HG02981 (cell line): ENCODE measurements at regions not wholly inside any gene's neighbourhood (a gene's known extent, or its start where the extent isn't known, plus 50 kb on each side); places are given as distances from the start of the nearest gene placed in this dataset.
A peak's percentile ranks its signal among the peaks of the same experiment; 100 is the strongest.
"Not testable (repeated sequence)": the region's sequence is repeated elsewhere in the genome, so short reads cannot be mapped to it uniquely, and the experiment has no call there.

Experiments
- ATAC-seq: cut with Tn5 transposase; IDR thresholded peaks from one replicate; pipeline ENCODE4 v1.9.1; 2021; ENCODE audit warnings: mild to moderate bottlenecking, moderate library complexity; ENCODE audit not compliant: unreplicated experiment

GRCh38 chr5:36462295-36463021, 143.9 kb upstream of the SLC1A3 start:
- ATAC-seq, result no peak

- not testable (repeated sequence) for ATAC-seq
Measured at GRCh38 chr5:36475942-36476341, 130.5 kb upstream of the SLC1A3 start.

- ATAC-seq, result no peak
Measured at GRCh38 chr5:36478646-36479317, 127.6 kb upstream of the SLC1A3 start.

GRCh38 chr5:36481454-36482120, 124.8 kb upstream of the SLC1A3 start:
- ATAC-seq, result no peak

GRCh38 chr5:36482812-36483211, 123.6 kb upstream of the SLC1A3 start:
- no peak for ATAC-seq

- no peak for ATAC-seq
Measured at GRCh38 chr5:36489505-36489904, 116.9 kb upstream of the SLC1A3 start.

- no peak for ATAC-seq
Measured at GRCh38 chr5:36491856-36492255, 114.5 kb upstream of the SLC1A3 start.

- no peak for ATAC-seq
Measured at GRCh38 chr5:36492984-36493654, 113.3 kb upstream of the SLC1A3 start.

GRCh38 chr5:36494028-36494427, 112.4 kb upstream of the SLC1A3 start:
- no peak for ATAC-seq

GRCh38 chr5:36494841-36495601, 111.4 kb upstream of the SLC1A3 start:
- ATAC-seq, result no peak

- no peak for ATAC-seq
Measured at GRCh38 chr5:36495611-36496010, 110.8 kb upstream of the SLC1A3 start.

- ATAC-seq, result no peak
Measured at GRCh38 chr5:36496471-36496870, 109.9 kb upstream of the SLC1A3 start.

GRCh38 chr5:36502608-36503007, 103.8 kb upstream of the SLC1A3 start:
- ATAC-seq, result no peak

- ATAC-seq, result no peak
Measured at GRCh38 chr5:36505021-36505420, 101.4 kb upstream of the SLC1A3 start.

GRCh38 chr5:36507332-36507952, 99.0 kb upstream of the SLC1A3 start:
- ATAC-seq, result peak; percentile 70

- not testable (repeated sequence) for ATAC-seq
Measured at GRCh38 chr5:36508331-36508730, 98.1 kb upstream of the SLC1A3 start.

- not testable (repeated sequence) for ATAC-seq
Measured at GRCh38 chr5:36513647-36514046, 92.8 kb upstream of the SLC1A3 start.

- no peak for ATAC-seq
Measured at GRCh38 chr5:36519881-36520280, 86.5 kb upstream of the SLC1A3 start.

GRCh38 chr5:36521219-36521618, 85.2 kb upstream of the SLC1A3 start:
- no peak for ATAC-seq
